ENCODE measurements at regions not wholly inside any gene's neighbourhood (a gene's known extent, or its start where the extent isn't known, plus 50 kb on each side); places are given as distances from the start of the nearest gene placed in this dataset.

GRCh38 chr2:153717060-153717459, 154.7 kb upstream of the GALNT13 start:
- H3K14ac ChIP-seq (ENCODE audit: low read length) = no peak overlapping the region
- H3K79me1 ChIP-seq (ENCODE audit: low read length) = no peaks in the 10 kb centered on the region
- H2AK5ac ChIP-seq (ENCODE audit: low read length) = no peak overlapping the region
- no peak overlapping the region for H2BK5ac ChIP-seq (ENCODE audit: low read depth, low read length, poor library complexity)
- H4K91ac ChIP-seq (ENCODE audit: low read depth, low read length) = no peak overlapping the region
- WGBS (ENCODE audit: extremely low coverage, insufficient coverage, insufficient read length) = no CpG with 5 or more reads among the region's 2 CpGs
- no peak overlapping the region for H3K4me3 ChIP-seq (ENCODE audit: low read depth, low read length)
- no peak overlapping the region for H3K4ac ChIP-seq (ENCODE audit: low read depth, low read length)
- H3K36me3 ChIP-seq (ENCODE audit: control insufficient read depth in 1 of 2, insufficient read depth in 2 of 2, low read length in 2 of 2) = no peaks in the 10 kb centered on the region
- no peak overlapping the region for H3K18ac ChIP-seq (ENCODE audit: low read length)
- H3K9me3 ChIP-seq (ENCODE audit: insufficient read depth, low read depth, low read length) = no peaks in the 10 kb centered on the region
- H3K23ac ChIP-seq (ENCODE audit: low read length) = no peak overlapping the region
- H3K4me2 ChIP-seq (ENCODE audit: low read length) = no peak overlapping the region
- no peak overlapping the region for H2BK120ac ChIP-seq (ENCODE audit: insufficient read depth, low read length, poor library complexity)
- no peaks in the 10 kb centered on the region for H3K4me1 ChIP-seq (ENCODE audit: control insufficient read depth in 1 of 2, insufficient read depth in 2 of 2, low read length in 2 of 2)
- no peak overlapping the region for H3K27ac ChIP-seq (ENCODE audit: low read depth, low read length)
- no peak overlapping the region for H4K8ac ChIP-seq (ENCODE audit: low read depth, low read length)
- no peaks in the 10 kb centered on the region for H3K79me2 ChIP-seq (ENCODE audit: control insufficient read depth, insufficient read depth, low read length, poor library complexity)
- H3K27me3 ChIP-seq (ENCODE audit: insufficient read depth, low read length) = no peaks in the 10 kb centered on the region
- no peak overlapping the region for H2BK12ac ChIP-seq (ENCODE audit: low read length)
- no peak overlapping the region for H2AFZ ChIP-seq (ENCODE audit: insufficient read depth, low read length, poor library complexity)
- H4K12ac ChIP-seq (ENCODE audit: low read depth, low read length) = no peak overlapping the region
- H3K9ac ChIP-seq (ENCODE audit: low read length) = no peak overlapping the region
- no peak for DNase-seq

GRCh38 chr2:153739394-153739793, 132.3 kb upstream of the GALNT13 start:
- no peak overlapping the region for H3K4ac ChIP-seq (ENCODE audit: low read depth, low read length)
- H3K23ac ChIP-seq (ENCODE audit: low read length) = no peak overlapping the region
- no peak overlapping the region for H3K18ac ChIP-seq (ENCODE audit: low read length)
- no peak overlapping the region for H4K8ac ChIP-seq (ENCODE audit: low read depth, low read length)
- no peak overlapping the region for H4K91ac ChIP-seq (ENCODE audit: low read depth, low read length)
- no peaks in the 10 kb centered on the region for H3K79me2 ChIP-seq (ENCODE audit: control insufficient read depth, insufficient read depth, low read length, poor library complexity)
- no peak overlapping the region for H3K4me2 ChIP-seq (ENCODE audit: low read length)
- no peak overlapping the region for H2AK5ac ChIP-seq (ENCODE audit: low read length)
- H2AFZ ChIP-seq (ENCODE audit: insufficient read depth, low read length, poor library complexity) = no peak overlapping the region
- no peaks in the 10 kb centered on the region for H3K4me1 ChIP-seq (ENCODE audit: control insufficient read depth in 1 of 2, insufficient read depth in 2 of 2, low read length in 2 of 2)
- no peaks in the 10 kb centered on the region for H3K79me1 ChIP-seq (ENCODE audit: low read length)
- H3K9ac ChIP-seq (ENCODE audit: low read length) = no peak overlapping the region
- H4K12ac ChIP-seq (ENCODE audit: low read depth, low read length) = no peak overlapping the region
- no peaks in the 10 kb centered on the region for H3K27me3 ChIP-seq (ENCODE audit: insufficient read depth, low read length)
- no peak for DNase-seq
- peaks cover 1% of the 10 kb centered on the region for H3K9me3 ChIP-seq (ENCODE audit: insufficient read depth, low read depth, low read length)
- H2BK120ac ChIP-seq (ENCODE audit: insufficient read depth, low read length, poor library complexity) = no peak overlapping the region
- H3K4me3 ChIP-seq (ENCODE audit: low read depth, low read length) = no peak overlapping the region
- H3K14ac ChIP-seq (ENCODE audit: low read length) = no peak overlapping the region
- no peaks in the 10 kb centered on the region for H3K36me3 ChIP-seq (ENCODE audit: control insufficient read depth in 1 of 2, insufficient read depth in 2 of 2, low read length in 2 of 2)
- H2BK12ac ChIP-seq (ENCODE audit: low read length) = no peak overlapping the region
- no peak overlapping the region for H3K27ac ChIP-seq (ENCODE audit: low read depth, low read length)
- H2BK5ac ChIP-seq (ENCODE audit: low read depth, low read length, poor library complexity) = no peak overlapping the region

DNA sequence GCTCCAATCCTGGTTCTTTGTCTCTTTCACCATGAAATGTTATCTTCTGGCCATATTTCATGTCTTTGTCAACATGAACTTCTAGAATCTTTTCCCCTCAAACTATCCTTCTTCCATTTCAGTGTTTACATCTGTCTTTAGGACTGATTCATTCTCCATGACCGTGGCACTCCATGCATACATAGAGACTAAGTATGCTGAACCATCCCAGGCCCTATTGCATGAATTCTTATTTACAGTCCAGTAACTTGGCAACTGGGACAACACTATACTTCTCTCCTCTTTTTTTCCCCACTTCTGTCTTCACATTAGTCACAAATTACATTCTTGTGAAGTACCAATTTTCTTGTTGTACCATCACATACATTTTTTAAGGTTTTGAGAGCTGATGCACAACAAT, 109.8 kb upstream of the GALNT13 start:
- no peak overlapping the region for H2AFZ ChIP-seq (ENCODE audit: insufficient read depth, low read length, poor library complexity)
- H4K12ac ChIP-seq (ENCODE audit: low read depth, low read length) = no peak overlapping the region
- peaks cover 5% of the 10 kb centered on the region for H3K9me3 ChIP-seq (ENCODE audit: insufficient read depth, low read depth, low read length)
- no peaks in the 10 kb centered on the region for H3K4me1 ChIP-seq (ENCODE audit: control insufficient read depth in 1 of 2, insufficient read depth in 2 of 2, low read length in 2 of 2)
- no peaks in the 10 kb centered on the region for H3K36me3 ChIP-seq (ENCODE audit: control insufficient read depth in 1 of 2, insufficient read depth in 2 of 2, low read length in 2 of 2)
- H3K4me3 ChIP-seq (ENCODE audit: low read depth, low read length) = no peak overlapping the region
- no peak overlapping the region for H3K9ac ChIP-seq (ENCODE audit: low read length)
- no peaks in the 10 kb centered on the region for H3K79me2 ChIP-seq (ENCODE audit: control insufficient read depth, insufficient read depth, low read length, poor library complexity)
- H3K14ac ChIP-seq (ENCODE audit: low read length) = no peak overlapping the region
- no peak overlapping the region for H3K4me2 ChIP-seq (ENCODE audit: low read length)
- H2AK5ac ChIP-seq (ENCODE audit: low read length) = no peak overlapping the region
- peak; percentile 9 to 44 for DNase-seq
- H3K27me3 ChIP-seq (ENCODE audit: insufficient read depth, low read length) = no peaks in the 10 kb centered on the region
- no peak overlapping the region for H2BK5ac ChIP-seq (ENCODE audit: low read depth, low read length, poor library complexity)
- no peak overlapping the region for H4K91ac ChIP-seq (ENCODE audit: low read depth, low read length)
- no peak overlapping the region for H4K8ac ChIP-seq (ENCODE audit: low read depth, low read length)
- H3K27ac ChIP-seq (ENCODE audit: low read depth, low read length) = no peak overlapping the region
- H3K18ac ChIP-seq (ENCODE audit: low read length) = no peak overlapping the region
- WGBS (ENCODE audit: extremely low coverage, insufficient coverage, insufficient read length) = no CpG with 5 or more reads among the region's 1 CpG
- H2BK120ac ChIP-seq (ENCODE audit: insufficient read depth, low read length, poor library complexity) = no peak overlapping the region
- H3K79me1 ChIP-seq (ENCODE audit: low read length) = no peaks in the 10 kb centered on the region
- no peak overlapping the region for H2BK12ac ChIP-seq (ENCODE audit: low read length)
- H3K23ac ChIP-seq (ENCODE audit: low read length) = no peak overlapping the region
- no peak overlapping the region for H3K4ac ChIP-seq (ENCODE audit: low read depth, low read length)

- H3K79me1 ChIP-seq (ENCODE audit: low read length) = no peaks in the 10 kb centered on the region
- no peak overlapping the region for H3K9ac ChIP-seq (ENCODE audit: low read length)
- H3K79me2 ChIP-seq (ENCODE audit: control insufficient read depth, insufficient read depth, low read length, poor library complexity) = no peaks in the 10 kb centered on the region
- no peak overlapping the region for H2BK12ac ChIP-seq (ENCODE audit: low read length)
- no peaks in the 10 kb centered on the region for H3K4me1 ChIP-seq (ENCODE audit: control insufficient read depth in 1 of 2, insufficient read depth in 2 of 2, low read length in 2 of 2)
- peaks cover 5% of the 10 kb centered on the region for H3K9me3 ChIP-seq (ENCODE audit: insufficient read depth, low read depth, low read length)
- no peak overlapping the region for H3K27ac ChIP-seq (ENCODE audit: low read depth, low read length)
- H3K18ac ChIP-seq (ENCODE audit: low read length) = no peak overlapping the region
- H2AK5ac ChIP-seq (ENCODE audit: low read length) = no peak overlapping the region
- no peak overlapping the region for H4K91ac ChIP-seq (ENCODE audit: low read depth, low read length)
- no peak overlapping the region for H2BK5ac ChIP-seq (ENCODE audit: low read depth, low read length, poor library complexity)
- H2AFZ ChIP-seq (ENCODE audit: insufficient read depth, low read length, poor library complexity) = no peak overlapping the region
- DNase-seq = no peak
- H2BK120ac ChIP-seq (ENCODE audit: insufficient read depth, low read length, poor library complexity) = no peak overlapping the region
- no peak overlapping the region for H4K12ac ChIP-seq (ENCODE audit: low read depth, low read length)
- no peak overlapping the region for H3K23ac ChIP-seq (ENCODE audit: low read length)
- no peak overlapping the region for H3K4me2 ChIP-seq (ENCODE audit: low read length)
- H3K4ac ChIP-seq (ENCODE audit: low read depth, low read length) = no peak overlapping the region
- no peak overlapping the region for H3K14ac ChIP-seq (ENCODE audit: low read length)
- H3K36me3 ChIP-seq (ENCODE audit: control insufficient read depth in 1 of 2, insufficient read depth in 2 of 2, low read length in 2 of 2) = no peaks in the 10 kb centered on the region
- no peak overlapping the region for H4K8ac ChIP-seq (ENCODE audit: low read depth, low read length)
- no peak overlapping the region for H3K4me3 ChIP-seq (ENCODE audit: low read depth, low read length)
- no peaks in the 10 kb centered on the region for H3K27me3 ChIP-seq (ENCODE audit: insufficient read depth, low read length)
Observed at GRCh38 chr2:153766415-153766814, 105.3 kb upstream of the GALNT13 start.
